AG04450 (cell line): ENCODE measurements at regions not wholly inside any gene's neighbourhood (a gene's known extent, or its start where the extent isn't known, plus 50 kb on each side); places are given as distances from the start of the nearest gene placed in this dataset.

Experiments used
- CTCF ChIA-PET: fragments of 300-600, 350-600 bp; formaldehyde crosslinking; extraction: SDS; loops from one replicate; lab custom pipeline; 2022; ENCODE audit warnings: antibody characterized with exemption, inconsistent platforms; lab: Charles Lee
- POLR2A ChIA-PET: fragments of 350-600 bp; formaldehyde crosslinking; extraction: SDS; loops from one replicate; lab custom pipeline; 2021; ENCODE audit warnings: antibody characterized with exemption, inconsistent platforms; lab: Yijun Ruan, JAX
- DNase-seq: peaks from one replicate; pipeline ENCODE4 v3.0.0-alpha.2; 2011; ENCODE audit warnings: low read depth, low spot score
- H3K27ac ChIP-seq: one replicate; pipeline ENCODE4 v1.5.1; 2012; ENCODE audit warnings: low read depth, low read length, control low read depth
- H3K27me3 ChIP-seq: one replicate; pipeline ENCODE4 v1.6.0; 2012; ENCODE audit warnings: low read length; ENCODE audit not compliant: control insufficient read depth, insufficient read depth
- H3K4me3 ChIP-seq: 2 replicates; pipeline ENCODE4 v1.5.1; 2011; ENCODE audit warnings: mild to moderate bottlenecking, low read depth, low read length, control low read depth
- H3K9me3 ChIP-seq: 2 replicates; pipeline ENCODE4 v1.5.1; 2012; ENCODE audit warnings: low read length; ENCODE audit not compliant: control insufficient read depth, insufficient read depth
- TF ChIP-seq, protein P1 (sequence below): IDR thresholded peaks from 2 replicates; pipeline ENCODE4 v1.5.1; 2011; ENCODE audit warnings: low read depth, low read length, control low read depth, inconsistent platforms

DNA sequence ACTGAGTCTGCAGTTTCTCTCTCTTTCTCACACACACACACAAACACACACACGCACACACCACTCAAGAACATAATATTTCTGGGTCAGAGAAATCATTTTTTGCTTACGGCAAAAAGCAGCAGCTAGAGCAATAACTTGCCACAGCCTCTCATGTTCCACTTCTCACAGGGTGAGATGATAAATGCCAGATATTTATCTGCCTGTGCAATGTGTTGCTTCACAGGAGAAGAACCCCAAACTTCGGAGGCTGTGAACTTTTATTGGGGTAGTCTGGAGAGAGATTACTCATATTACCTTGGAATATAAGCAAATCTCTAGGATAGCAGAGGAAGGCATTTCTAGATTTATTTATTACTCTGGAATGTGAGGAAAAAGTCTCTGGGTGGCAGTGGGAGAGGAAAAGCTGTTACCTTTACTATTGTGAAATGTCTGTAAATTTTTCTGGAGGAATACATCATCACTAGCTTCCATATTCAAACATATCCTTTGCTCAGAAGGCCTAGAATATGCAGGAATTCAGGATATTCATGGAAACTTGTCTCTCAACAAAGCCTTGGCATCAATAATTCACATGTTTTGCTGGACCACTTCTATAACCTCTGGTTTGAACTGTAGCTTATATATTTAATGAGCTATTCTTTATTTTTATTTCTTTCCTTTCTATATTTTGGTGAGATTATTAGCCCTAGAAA is 369.2 kb downstream of the NSUN3 start:
- H3K9me3 ChIP-seq: no peaks in the 10 kb centered on the region
- no peak for DNase-seq
- POLR2A ChIA-PET: interaction anchor here (1.0 kb wide), 1 partner anchor 18 kb away, joined by 4 read pairs; no protein-coding TSS in a partner anchor
- H3K27ac ChIP-seq: no peak overlapping the region
- no peak overlapping the region for H3K4me3 ChIP-seq
- CTCF ChIA-PET: no interaction called here
- TF ChIP-seq, protein P1, sequence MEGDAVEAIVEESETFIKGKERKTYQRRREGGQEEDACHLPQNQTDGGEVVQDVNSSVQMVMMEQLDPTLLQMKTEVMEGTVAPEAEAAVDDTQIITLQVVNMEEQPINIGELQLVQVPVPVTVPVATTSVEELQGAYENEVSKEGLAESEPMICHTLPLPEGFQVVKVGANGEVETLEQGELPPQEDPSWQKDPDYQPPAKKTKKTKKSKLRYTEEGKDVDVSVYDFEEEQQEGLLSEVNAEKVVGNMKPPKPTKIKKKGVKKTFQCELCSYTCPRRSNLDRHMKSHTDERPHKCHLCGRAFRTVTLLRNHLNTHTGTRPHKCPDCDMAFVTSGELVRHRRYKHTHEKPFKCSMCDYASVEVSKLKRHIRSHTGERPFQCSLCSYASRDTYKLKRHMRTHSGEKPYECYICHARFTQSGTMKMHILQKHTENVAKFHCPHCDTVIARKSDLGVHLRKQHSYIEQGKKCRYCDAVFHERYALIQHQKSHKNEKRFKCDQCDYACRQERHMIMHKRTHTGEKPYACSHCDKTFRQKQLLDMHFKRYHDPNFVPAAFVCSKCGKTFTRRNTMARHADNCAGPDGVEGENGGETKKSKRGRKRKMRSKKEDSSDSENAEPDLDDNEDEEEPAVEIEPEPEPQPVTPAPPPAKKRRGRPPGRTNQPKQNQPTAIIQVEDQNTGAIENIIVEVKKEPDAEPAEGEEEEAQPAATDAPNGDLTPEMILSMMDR: no peak
- H3K27me3 ChIP-seq: no peaks in the 10 kb centered on the region

DNA sequence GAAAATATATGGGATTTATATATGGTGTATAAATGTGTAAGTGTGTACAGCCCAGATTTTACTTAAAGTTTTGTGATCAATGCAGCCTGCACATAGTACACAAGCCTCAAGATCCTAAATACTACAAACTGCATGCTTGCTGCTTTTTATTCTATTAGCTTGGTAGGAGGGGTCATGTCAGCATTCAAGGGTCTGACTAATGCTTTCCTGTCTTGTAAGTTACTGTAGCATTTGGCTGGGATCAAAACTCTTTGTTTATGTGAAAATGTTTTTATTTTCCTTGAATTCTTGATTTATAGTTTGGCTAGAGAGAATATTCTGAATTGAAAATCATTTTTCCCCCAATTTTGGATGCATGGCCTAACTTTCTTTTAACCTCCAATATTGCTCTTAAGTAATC is 370.9 kb downstream of the NSUN3 start:
- CTCF ChIA-PET: no interaction called here
- TF ChIP-seq, protein P1: no peak
- Histone ChIP-seq H3K9me3 (no peaks in the 10 kb centered on the region), H3K4me3 (no peak overlapping the region), H3K27ac (no peak overlapping the region), H3K27me3 (no peaks in the 10 kb centered on the region)
- no peak for DNase-seq
- POLR2A ChIA-PET: no interaction called here

DNA sequence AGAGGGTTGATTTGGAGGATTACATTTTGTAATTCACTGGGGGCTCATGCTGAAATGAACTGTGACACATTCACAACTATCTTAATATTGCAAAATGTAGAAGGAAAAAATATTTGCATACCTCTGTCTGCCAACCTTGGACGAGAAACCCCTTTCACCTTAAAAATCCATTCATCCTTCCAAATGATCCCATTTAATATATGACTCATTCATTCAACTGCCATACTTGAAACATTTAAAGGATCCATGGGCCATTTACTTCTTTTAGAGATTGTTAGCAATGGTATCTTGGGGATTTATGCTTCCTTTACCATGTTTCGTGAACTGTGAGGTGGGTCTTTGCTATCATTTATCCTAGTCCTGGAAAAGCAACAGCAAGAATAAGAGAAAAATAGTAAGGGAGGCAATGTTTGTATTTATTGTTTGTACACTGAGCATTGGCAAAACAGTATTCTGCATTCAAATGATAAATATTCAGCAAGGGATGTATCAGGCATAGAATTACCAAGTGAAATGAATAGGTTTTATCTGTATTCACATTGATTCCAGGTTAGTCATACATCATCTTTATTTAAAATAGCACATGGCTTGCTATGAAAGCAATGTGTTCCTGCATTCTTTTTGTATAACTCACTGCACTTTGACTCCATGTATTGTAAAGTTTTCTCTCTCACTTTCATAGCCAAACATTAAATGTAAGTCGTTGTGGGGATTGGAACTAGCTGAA is 378.1 kb downstream of the NSUN3 start:
- POLR2A ChIA-PET: no interaction called here
- H3K27me3 ChIP-seq: no peaks in the 10 kb centered on the region
- TF ChIP-seq, protein P1: no peak
- no peak overlapping the region for H3K27ac ChIP-seq
- DNase-seq: peak; percentile 41
- H3K4me3 ChIP-seq: no peak overlapping the region
- peaks cover 6% of the 10 kb centered on the region; the same call in 1 of the 2 replicates for H3K9me3 ChIP-seq
- CTCF ChIA-PET: no interaction called here

DNA sequence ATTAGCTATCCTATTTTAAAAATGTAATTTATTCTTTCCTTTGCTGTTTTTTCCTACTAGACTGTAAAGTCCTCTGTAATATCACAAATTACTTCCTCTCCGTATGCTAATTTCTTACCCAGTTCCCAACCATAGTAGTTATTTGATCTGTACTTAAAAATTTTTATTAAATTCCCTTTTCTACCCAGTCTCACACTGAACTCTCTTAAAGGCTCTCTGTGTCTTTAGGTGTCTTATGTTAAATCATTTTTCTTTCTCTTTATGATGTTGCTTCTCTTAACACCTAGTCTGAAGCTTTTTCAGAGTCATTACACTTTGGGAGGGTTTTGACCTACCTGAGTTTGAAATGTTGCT is 378.6 kb downstream of the NSUN3 start:
- peaks cover 6% of the 10 kb centered on the region; the same call in 1 of the 2 replicates for H3K9me3 ChIP-seq
- H3K27me3 ChIP-seq: no peaks in the 10 kb centered on the region
- H3K27ac ChIP-seq: no peak overlapping the region
- no peak overlapping the region for H3K4me3 ChIP-seq
- DNase-seq: no peak
- TF ChIP-seq, protein P1: no peak
- POLR2A ChIA-PET: no interaction called here
- CTCF ChIA-PET: interaction anchor here (1.2 kb wide), 1 partner anchor 10 kb away, joined by 3 read pairs; no protein-coding TSS in a partner anchor

DNA sequence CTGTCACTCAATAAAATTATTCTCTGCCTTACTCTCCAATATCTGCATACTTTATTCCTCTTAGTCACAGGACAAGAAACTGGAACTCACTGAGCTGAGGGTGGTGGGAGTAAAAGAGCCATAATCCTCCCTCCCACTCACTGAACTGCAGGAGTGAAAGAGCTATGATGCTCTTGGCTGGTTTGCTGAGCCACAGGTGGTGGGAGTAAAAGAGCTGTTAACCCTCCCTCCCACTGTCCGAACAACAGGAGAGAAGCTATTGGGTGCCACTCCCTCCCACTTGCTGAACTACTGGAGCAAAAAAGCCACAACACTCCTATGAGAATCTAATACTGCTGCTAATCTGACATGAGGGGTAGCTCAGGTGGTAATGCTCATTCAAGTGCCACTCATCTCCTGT is 391.0 kb downstream of the NSUN3 start:
- Histone ChIP-seq H3K27ac (no peak overlapping the region), H3K27me3 (no peaks in the 10 kb centered on the region), H3K9me3 (no peaks in the 10 kb centered on the region; the same call in 1 of the 2 replicates), H3K4me3 (no peak overlapping the region)
- ChIA-PET POLR2A (no interaction called here), CTCF (no interaction called here)
- TF ChIP-seq, protein P1: no peak
- DNase-seq: no peak
